ENCODE measurements at regions not wholly inside any gene's neighbourhood (a gene's known extent, or its start where the extent isn't known, plus 50 kb on each side); places are given as distances from the start of the nearest gene placed in this dataset.

GRCh38 chr3:54008744-54009143, 113.6 kb upstream of the CACNA2D3 start:
- no peak for TF ChIP-seq NFATC3 (IDR thresholded peaks at IDR 0.05)
- TF ChIP-seq CBX3 (IDR thresholded peaks at IDR 0.05; ENCODE audit: borderline replicate concordance in 1 of 2, low read length in 2 of 2): no peak
- TF ChIP-seq RFX5 (IDR thresholded peaks at IDR 0.05; ENCODE audit: low read depth, low read length): no peak
- no peak for TF ChIP-seq GABPB2 (CRISPR knock-in tag; conservative IDR thresholded peaks at IDR 0.05)
- TF ChIP-seq, protein P1, sequence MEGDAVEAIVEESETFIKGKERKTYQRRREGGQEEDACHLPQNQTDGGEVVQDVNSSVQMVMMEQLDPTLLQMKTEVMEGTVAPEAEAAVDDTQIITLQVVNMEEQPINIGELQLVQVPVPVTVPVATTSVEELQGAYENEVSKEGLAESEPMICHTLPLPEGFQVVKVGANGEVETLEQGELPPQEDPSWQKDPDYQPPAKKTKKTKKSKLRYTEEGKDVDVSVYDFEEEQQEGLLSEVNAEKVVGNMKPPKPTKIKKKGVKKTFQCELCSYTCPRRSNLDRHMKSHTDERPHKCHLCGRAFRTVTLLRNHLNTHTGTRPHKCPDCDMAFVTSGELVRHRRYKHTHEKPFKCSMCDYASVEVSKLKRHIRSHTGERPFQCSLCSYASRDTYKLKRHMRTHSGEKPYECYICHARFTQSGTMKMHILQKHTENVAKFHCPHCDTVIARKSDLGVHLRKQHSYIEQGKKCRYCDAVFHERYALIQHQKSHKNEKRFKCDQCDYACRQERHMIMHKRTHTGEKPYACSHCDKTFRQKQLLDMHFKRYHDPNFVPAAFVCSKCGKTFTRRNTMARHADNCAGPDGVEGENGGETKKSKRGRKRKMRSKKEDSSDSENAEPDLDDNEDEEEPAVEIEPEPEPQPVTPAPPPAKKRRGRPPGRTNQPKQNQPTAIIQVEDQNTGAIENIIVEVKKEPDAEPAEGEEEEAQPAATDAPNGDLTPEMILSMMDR (IDR thresholded peaks at IDR 0.05 in 2 of 3, conservative IDR thresholded peaks at IDR 0.05 in 1 of 3; ENCODE audit: insufficient read depth in 2 of 3, low read depth in 1 of 3, low read length in 3 of 3): no peak
- no peak for TF ChIP-seq ZNF449 (CRISPR knock-in tag; IDR thresholded peaks at IDR 0.05)
- TF ChIP-seq FOXO4 (CRISPR knock-in tag; IDR thresholded peaks at IDR 0.05): no peak
- TF ChIP-seq, protein P2, sequence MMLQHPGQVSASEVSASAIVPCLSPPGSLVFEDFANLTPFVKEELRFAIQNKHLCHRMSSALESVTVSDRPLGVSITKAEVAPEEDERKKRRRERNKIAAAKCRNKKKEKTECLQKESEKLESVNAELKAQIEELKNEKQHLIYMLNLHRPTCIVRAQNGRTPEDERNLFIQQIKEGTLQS (IDR thresholded peaks at IDR 0.05): no peak
- TF ChIP-seq, protein P2 (CRISPR knock-in tag; conservative IDR thresholded peaks at IDR 0.05): no peak
- no peak for TF ChIP-seq SRF (CRISPR knock-in tag; IDR thresholded peaks at IDR 0.05)
- no peak for TF ChIP-seq CEBPG (CRISPR knock-in tag; IDR thresholded peaks at IDR 0.05)
- TF ChIP-seq CEBPG (tag; conservative IDR thresholded peaks at IDR 0.05 in 1 of 2, IDR thresholded peaks at IDR 0.05 in 1 of 2): no peak

Measured in K562 (cell line).